GM18907 (cell line): ENCODE measurements at regions not wholly inside any gene's neighbourhood (a gene's known extent, or its start where the extent isn't known, plus 50 kb on each side); places are given as distances from the start of the nearest gene placed in this dataset.
A peak's percentile ranks its signal among the peaks of the same experiment; 100 is the strongest.
"Not testable (repeated sequence)": the region's sequence is repeated elsewhere in the genome, so short reads cannot be mapped to it uniquely, and the experiment has no call there.

Experiments used
- ATAC-seq: cut with Tn5 transposase; IDR thresholded peaks from one replicate; pipeline ENCODE4 v1.9.1; 2021; ENCODE audit warnings: mild to moderate bottlenecking, moderate library complexity; ENCODE audit not compliant: unreplicated experiment

GRCh38 chr14:86064595-86064994, 534.7 kb downstream of the FLRT2 start:
- ATAC-seq = not testable (repeated sequence)

GRCh38 chr14:86057018-86057667, 527.2 kb downstream of the FLRT2 start:
- ATAC-seq = no peak

GRCh38 chr14:86055512-86056075, 525.6 kb downstream of the FLRT2 start:
- ATAC-seq = no peak

GRCh38 chr14:86052868-86053267, 522.9 kb downstream of the FLRT2 start:
- no peak for ATAC-seq

DNA sequence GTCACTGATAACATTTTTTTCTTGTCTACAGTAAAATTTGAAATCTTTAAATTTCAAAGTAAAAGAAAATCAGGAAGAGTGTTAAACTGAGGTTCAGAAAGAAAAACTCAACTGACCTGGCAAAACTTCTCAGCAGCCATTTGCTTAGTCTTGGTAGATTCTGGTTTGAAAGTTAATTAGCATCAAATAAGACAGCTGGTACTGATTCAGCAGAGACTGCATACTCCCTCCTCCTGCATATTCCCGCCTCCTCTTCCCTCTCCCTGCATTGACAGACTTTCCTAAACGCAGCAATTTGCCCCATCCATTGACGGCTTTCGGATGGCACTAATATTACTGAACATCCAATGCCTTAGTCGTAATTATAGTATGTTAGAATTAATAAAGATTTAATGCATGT, 520.8 kb downstream of the FLRT2 start:
- no peak for ATAC-seq

DNA sequence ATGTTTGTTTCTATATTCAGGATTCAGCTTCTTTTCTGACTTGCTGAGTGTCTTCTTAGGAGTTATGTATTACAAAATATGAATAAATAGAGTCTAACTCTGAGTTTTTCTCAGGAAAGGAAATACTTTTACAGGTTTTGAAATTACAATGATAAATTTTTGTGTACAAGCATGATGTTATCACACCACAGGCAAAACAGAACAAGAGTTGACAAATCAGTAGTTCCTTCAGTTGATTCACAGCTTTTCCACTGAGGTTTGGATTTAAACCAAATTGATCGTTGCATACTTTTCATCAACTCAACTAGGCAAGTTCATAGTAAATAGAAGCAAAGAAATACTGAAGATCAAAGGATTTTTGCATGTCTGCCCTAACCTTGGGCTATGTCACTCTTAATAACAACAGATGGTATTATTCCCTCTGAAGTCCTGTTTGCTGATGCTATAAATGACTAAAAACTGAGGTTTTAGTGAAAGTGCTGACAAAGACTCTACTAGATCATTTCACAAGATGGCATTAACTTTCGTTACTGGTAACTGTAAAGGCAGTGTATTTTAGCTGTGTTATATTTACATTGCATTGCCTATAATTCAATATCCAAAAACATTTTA, 520.2 kb downstream of the FLRT2 start:
- ATAC-seq = no peak

- ATAC-seq = no peak
Observed at GRCh38 chr14:86039176-86039575, 509.2 kb downstream of the FLRT2 start.

- peak; percentile 89 for ATAC-seq
Observed at GRCh38 chr14:86038387-86039042, 508.6 kb downstream of the FLRT2 start.

- no peak for ATAC-seq
Observed at GRCh38 chr14:86035882-86036281, 505.9 kb downstream of the FLRT2 start.

- no peak for ATAC-seq
Observed at GRCh38 chr14:86027990-86028389, 498.0 kb downstream of the FLRT2 start.

- ATAC-seq = no peak
Observed at GRCh38 chr14:86027144-86027543, 497.2 kb downstream of the FLRT2 start.

- ATAC-seq = no peak
Observed at GRCh38 chr14:86022031-86022629, 492.2 kb downstream of the FLRT2 start.

DNA sequence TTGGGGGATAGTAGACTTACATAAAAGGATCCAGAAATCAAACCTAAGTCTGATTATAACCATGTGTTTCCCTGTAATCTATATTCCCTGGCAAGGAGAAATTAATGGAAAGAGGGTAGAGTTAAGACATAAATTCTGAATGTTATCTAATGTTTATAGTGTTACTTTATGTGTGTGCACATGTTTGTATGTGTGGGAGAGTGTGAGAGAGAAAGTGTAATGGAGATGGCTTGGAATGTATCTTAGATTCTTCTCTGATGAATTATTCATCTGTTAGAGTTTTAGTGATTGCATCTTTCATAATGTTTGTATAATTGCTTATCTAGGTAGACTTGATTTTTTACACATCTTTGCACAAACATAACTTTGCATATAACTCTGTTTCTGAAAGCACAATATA, 490.9 kb downstream of the FLRT2 start:
- no peak for ATAC-seq

GRCh38 chr14:86015941-86016340, 486.0 kb downstream of the FLRT2 start:
- no peak for ATAC-seq

GRCh38 chr14:86015511-86015910, 485.6 kb downstream of the FLRT2 start:
- no peak for ATAC-seq

DNA sequence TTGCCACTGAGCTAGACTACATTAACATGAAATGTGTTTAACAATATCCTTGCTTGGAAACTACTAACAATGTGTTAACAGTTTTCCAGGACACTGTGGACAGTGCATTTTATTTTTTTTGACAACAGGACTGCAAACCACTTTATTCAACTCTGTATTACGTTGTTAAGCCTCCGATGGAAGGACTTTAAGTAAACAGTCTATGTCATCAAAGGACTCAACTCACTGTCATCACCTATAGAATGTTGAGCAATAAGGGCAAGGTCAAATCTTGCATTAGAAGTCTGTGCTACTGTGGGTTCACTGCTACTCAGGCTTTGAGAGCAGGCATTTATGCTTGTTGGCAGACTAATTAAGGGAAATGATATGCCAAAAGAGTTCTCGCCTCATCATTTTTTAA, 483.7 kb downstream of the FLRT2 start:
- ATAC-seq = no peak

DNA sequence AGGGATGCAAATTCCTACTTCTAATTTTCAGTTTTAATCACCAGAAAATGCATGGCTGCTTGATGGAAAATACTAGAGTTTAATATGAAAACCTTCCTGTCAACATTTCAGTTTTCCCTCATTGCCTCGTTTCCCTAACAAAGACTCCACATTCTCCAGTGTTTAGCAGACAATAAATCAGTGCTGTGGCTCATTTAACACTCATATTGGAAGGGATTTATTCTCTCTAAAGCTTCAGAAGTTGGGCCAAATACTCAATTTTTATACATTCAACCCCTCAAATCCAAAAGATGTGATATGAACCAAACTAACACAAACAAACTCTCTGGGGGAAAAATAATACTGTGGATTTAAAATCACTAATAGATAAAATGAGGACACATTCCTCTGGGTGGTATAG, 482.5 kb downstream of the FLRT2 start:
- ATAC-seq = no peak

- no peak for ATAC-seq
Observed at GRCh38 chr14:86003998-86004397, 474.1 kb downstream of the FLRT2 start.

GRCh38 chr14:85996551-85996950, 466.6 kb downstream of the FLRT2 start:
- ATAC-seq = no peak

DNA sequence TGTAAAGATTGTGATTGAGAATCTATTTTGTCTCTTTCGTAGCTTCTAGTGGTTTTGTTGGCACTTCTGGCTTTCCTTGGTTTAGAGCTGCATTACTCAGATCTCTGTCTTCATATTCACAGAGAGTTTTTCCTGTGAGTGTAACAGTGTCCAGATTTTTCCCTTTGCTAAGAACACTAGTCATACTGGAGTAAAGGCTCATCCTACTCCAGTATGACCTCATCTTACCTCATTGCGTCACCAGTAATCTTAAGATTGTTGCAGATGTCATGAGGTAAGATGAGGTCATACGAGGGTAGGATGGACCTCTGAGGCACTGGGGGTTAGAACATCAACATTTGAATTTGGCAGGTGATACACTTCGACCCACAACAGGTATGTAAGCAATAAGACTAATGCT, 461.2 kb downstream of the FLRT2 start:
- no peak for ATAC-seq

- no peak for ATAC-seq
Observed at GRCh38 chr14:85987907-85988306, 458.0 kb downstream of the FLRT2 start.

- ATAC-seq = no peak
Observed at GRCh38 chr14:85987292-85987691, 457.3 kb downstream of the FLRT2 start.
